DOHH2 (cell line): ENCODE measurements at regions not wholly inside any gene's neighbourhood (a gene's known extent, or its start where the extent isn't known, plus 50 kb on each side); places are given as distances from the start of the nearest gene placed in this dataset.

Source experiments
- H3F3A ChIP-seq: fragments of 200-600 bp; sonication (generic), shearing (Covaris generic); 2 replicates; pipeline ENCODE4 v1.6.0; 2016; ENCODE audit warnings: antibody characterized with exemption, mild to moderate bottlenecking; ENCODE audit not compliant: control insufficient read depth, insufficient read depth
- H3K27ac ChIP-seq: fragments of 200-600 bp; sonication (generic); 2 replicates; pipeline ENCODE4 v1.5.1; 2014; ENCODE audit warnings: low read depth, mild to moderate bottlenecking, low read length, moderate library complexity
- H3K27me3 ChIP-seq: fragments of 200-600 bp; sonication (generic); 2 replicates; pipeline ENCODE4 v1.6.1; 2014; ENCODE audit warnings: mild to moderate bottlenecking, low read length, mixed read lengths; ENCODE audit not compliant: control insufficient read depth
- H3K36me3 ChIP-seq: fragments of 200-600 bp; sonication (generic); 2 replicates; pipeline ENCODE4 v1.6.1; 2014; ENCODE audit warnings: mild to moderate bottlenecking, low read length, moderate library complexity, mixed read lengths; ENCODE audit not compliant: control insufficient read depth
- H3K4me1 ChIP-seq: fragments of 200-600 bp; sonication (generic); 2 replicates; pipeline ENCODE4 v1.6.1; 2014; ENCODE audit warnings: mild to moderate bottlenecking, low read length, mixed read lengths; ENCODE audit not compliant: control insufficient read depth
- H3K4me2 ChIP-seq: fragments of 200-600 bp; sonication (generic); 2 replicates; pipeline ENCODE4 v1.6.0; 2014; ENCODE audit warnings: mild to moderate bottlenecking, low read length, moderate library complexity
- H3K4me3 ChIP-seq: fragments of 200-600 bp; sonication (generic); 2 replicates; pipeline ENCODE4 v1.5.1; 2014; ENCODE audit warnings: mild to moderate bottlenecking, low read length, mixed read lengths
- H3K79me2 ChIP-seq: fragments of 200-600 bp; sonication (generic); 2 replicates; pipeline ENCODE4 v1.6.1; 2014; ENCODE audit warnings: mild to moderate bottlenecking, low read length, mixed read lengths; ENCODE audit not compliant: control insufficient read depth
- H3K9me2 ChIP-seq: fragments of 200-600 bp; sonication (generic); replicated peaks from 2 replicates; pipeline ENCODE4 v1.6.1; 2014; ENCODE audit warnings: mild to moderate bottlenecking, low read length, mixed read lengths; ENCODE audit not compliant: control insufficient read depth
- H3K9me3 ChIP-seq: fragments of 200-600 bp; sonication (generic); 2 replicates; pipeline ENCODE4 v1.6.1; 2014; ENCODE audit warnings: antibody characterized with exemption, low read length, mixed read lengths; ENCODE audit not compliant: control insufficient read depth, insufficient read depth
- H4K20me1 ChIP-seq: fragments of 200-600 bp; sonication (generic); 2 replicates; pipeline ENCODE4 v1.6.0; 2014; ENCODE audit warnings: low read depth, mild to moderate bottlenecking, antibody characterized with exemption, low read length, moderate library complexity; ENCODE audit not compliant: control insufficient read depth, insufficient read depth
- EZH2phosphoT487 ChIP-seq: fragments of 200-600 bp; sonication (generic); IDR thresholded peaks from 2 replicates; pipeline ENCODE4 v1.6.1; 2017; ENCODE audit warnings: borderline replicate concordance, mild to moderate bottlenecking, antibody characterized with exemption, low read length, moderate library complexity, mixed read lengths
- TF ChIP-seq, protein P1 (sequence below): fragments of 200-600 bp; sonication (generic); IDR thresholded peaks from one replicate; pipeline ENCODE4 v1.5.1; 2014; ENCODE audit warnings: antibody characterized with exemption, mild to moderate bottlenecking, low read depth, low read length; ENCODE audit not compliant: poor library complexity, severe bottlenecking

DNA sequence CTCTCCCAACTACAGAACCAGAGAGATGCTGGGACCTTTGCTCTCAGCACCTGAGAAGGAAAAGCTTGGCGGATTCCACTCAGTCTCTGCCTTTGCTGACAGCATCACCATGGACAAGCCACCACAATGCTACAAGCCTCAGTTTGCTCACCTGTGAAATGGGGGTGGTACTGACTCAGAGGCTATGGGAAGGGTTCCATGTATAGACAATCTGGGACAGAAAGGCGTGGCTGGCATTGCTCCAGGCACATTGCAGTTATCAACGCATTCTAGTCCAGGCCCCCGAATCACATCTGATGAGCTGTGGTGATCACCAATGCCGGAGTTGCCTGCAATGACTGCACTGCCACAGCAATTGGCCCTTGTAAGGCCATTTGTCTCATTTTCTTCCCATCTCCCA lies 72.6 kb downstream of the ISX start:
- Histone ChIP-seq H3K4me2 (no peak overlapping the region), H3K27me3 (no peaks in the 10 kb centered on the region), H4K20me1 (no peaks in the 10 kb centered on the region), H3K4me1 (peaks cover 6% of the 10 kb centered on the region; the same call in 1 of the 2 replicates), H3K36me3 (no peaks in the 10 kb centered on the region), H3K4me3 (no peak overlapping the region), H3K9me3 (no peaks in the 10 kb centered on the region), H3K79me2 (no peaks in the 10 kb centered on the region), H3F3A (no peaks in the 10 kb centered on the region), H3K27ac (no peak overlapping the region), H3K9me2 (no peaks in the 10 kb centered on the region)
- TF ChIP-seq, protein P1, sequence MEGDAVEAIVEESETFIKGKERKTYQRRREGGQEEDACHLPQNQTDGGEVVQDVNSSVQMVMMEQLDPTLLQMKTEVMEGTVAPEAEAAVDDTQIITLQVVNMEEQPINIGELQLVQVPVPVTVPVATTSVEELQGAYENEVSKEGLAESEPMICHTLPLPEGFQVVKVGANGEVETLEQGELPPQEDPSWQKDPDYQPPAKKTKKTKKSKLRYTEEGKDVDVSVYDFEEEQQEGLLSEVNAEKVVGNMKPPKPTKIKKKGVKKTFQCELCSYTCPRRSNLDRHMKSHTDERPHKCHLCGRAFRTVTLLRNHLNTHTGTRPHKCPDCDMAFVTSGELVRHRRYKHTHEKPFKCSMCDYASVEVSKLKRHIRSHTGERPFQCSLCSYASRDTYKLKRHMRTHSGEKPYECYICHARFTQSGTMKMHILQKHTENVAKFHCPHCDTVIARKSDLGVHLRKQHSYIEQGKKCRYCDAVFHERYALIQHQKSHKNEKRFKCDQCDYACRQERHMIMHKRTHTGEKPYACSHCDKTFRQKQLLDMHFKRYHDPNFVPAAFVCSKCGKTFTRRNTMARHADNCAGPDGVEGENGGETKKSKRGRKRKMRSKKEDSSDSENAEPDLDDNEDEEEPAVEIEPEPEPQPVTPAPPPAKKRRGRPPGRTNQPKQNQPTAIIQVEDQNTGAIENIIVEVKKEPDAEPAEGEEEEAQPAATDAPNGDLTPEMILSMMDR = no peak
- TF ChIP-seq EZH2phosphoT487 = no peak

DNA sequence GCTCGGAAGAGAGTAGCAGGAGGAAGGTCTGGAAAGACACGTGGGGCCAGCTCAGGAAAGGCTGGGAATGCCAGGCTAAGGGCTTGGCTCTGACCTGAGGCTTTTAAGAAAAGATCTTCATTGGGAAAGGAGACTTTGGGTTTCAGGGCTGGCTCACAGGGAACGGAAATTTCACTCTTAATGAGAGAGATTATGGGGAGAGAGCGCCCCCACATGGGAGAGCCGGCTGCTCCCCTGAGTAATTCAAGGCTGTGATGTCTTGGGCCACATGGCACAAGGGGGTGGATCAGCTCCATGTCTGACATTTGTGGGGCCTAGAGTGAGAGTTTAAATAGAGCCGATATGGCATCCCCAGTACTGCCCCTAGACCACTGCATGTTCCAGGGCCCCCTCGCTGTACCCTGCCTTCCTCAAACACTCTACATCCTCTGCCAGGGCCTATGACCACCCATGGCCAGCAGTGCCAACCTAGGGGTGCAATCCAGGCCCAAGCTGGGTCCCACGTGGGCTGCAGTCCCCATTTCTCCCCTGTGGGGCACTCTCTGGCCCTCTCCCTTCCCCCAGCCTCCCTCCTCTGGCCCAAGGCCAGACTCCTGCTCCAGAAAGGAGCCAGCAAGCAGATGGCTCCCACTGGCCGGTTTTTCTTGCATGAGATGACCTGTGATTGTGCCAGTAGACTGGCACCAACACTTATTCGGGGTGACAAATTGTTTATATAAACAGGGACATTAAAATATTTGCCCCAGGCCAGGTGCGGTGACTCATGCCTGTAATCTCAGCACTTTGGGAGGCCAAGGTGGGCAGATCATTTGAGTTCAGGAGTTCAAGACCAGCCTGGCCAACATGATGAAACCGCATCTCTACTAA lies 75.2 kb downstream of the ISX start:
- TF ChIP-seq, protein P1 = peak; percentile 69
- TF ChIP-seq EZH2phosphoT487 = no peak
- Histone ChIP-seq H3K9me2 (no peaks in the 10 kb centered on the region), H3K4me1 (peaks cover 6% of the 10 kb centered on the region; the same call in 1 of the 2 replicates), H3K36me3 (no peaks in the 10 kb centered on the region), H3K4me2 (no peak overlapping the region), H3K4me3 (no peak overlapping the region), H3F3A (no peaks in the 10 kb centered on the region), H3K79me2 (no peaks in the 10 kb centered on the region), H3K9me3 (no peaks in the 10 kb centered on the region), H3K27ac (no peak overlapping the region), H4K20me1 (no peaks in the 10 kb centered on the region), H3K27me3 (no peaks in the 10 kb centered on the region)

DNA sequence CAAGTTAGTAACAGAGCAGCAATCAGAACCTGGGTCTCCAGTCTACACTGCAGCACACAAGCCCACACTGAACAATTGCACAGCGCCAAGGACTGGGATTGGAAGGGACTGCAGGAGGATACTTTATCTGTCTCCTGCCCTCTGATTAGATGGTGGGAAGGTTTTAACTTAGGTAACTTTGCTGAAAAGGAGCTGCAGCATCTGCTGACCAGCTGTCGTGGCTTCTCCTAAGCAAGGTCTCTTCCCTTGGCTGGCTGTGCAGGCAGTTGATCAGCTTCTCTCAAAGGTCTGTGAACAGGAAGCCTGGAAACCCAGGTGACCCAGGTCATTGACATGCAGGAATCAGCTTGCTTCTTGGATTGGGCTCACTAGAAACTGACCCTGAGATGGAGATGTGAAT lies 82.4 kb downstream of the ISX start:
- Histone ChIP-seq H3K36me3 (no peaks in the 10 kb centered on the region), H3K27ac (no peak overlapping the region), H3K27me3 (no peaks in the 10 kb centered on the region), H3K9me3 (no peaks in the 10 kb centered on the region), H3K79me2 (no peaks in the 10 kb centered on the region), H3K9me2 (no peaks in the 10 kb centered on the region), H4K20me1 (no peaks in the 10 kb centered on the region), H3F3A (no peaks in the 10 kb centered on the region), H3K4me1 (peaks cover 3% of the 10 kb centered on the region; the same call in 1 of the 2 replicates), H3K4me2 (no peak overlapping the region), H3K4me3 (no peak overlapping the region)
- TF ChIP-seq, protein P1 = no peak
- no peak for TF ChIP-seq EZH2phosphoT487
